H1 (cell line): ENCODE measurements at regions not wholly inside any gene's neighbourhood (a gene's known extent, or its start where the extent isn't known, plus 50 kb on each side); places are given as distances from the start of the nearest gene placed in this dataset.

Experiments used
- ATF3 ChIP-seq: IDR thresholded peaks from 2 replicates; pipeline ENCODE4 v1.6.1; 2011; ENCODE audit warnings: low read depth, mild to moderate bottlenecking, low read length; ENCODE audit not compliant: insufficient read depth
- CEBPB ChIP-seq: IDR thresholded peaks from 2 replicates; pipeline ENCODE4 v1.6.1; 2012; ENCODE audit warnings: low read depth, low read length
- CHD1 ChIP-seq: IDR thresholded peaks from 2 replicates; pipeline ENCODE4 v1.6.1; 2012; ENCODE audit warnings: low read depth, low read length, improper control_type of control experiment
- EZH2 ChIP-seq: fragments of 200-600 bp; sonication (generic); IDR thresholded peaks from 2 replicates; pipeline ENCODE4 v1.7.1; 2012; ENCODE audit warnings: low read depth, mild to moderate bottlenecking, moderate library complexity, low read length, inconsistent platforms; ENCODE audit not compliant: severe bottlenecking
- POLR2A ChIP-seq, 2 experiments: IDR thresholded peaks; 1 replicate in 1 of 2; 2 replicates in 1 of 2; pipeline ENCODE4 v1.6.1; 2011; ENCODE audit warnings: low read depth in 2 of 2, low read length in 2 of 2, mild to moderate bottlenecking in 2 of 2; ENCODE audit errors: control extremely low read depth in 1 of 2
- RNF2 ChIP-seq: fragments of 200-900, 300-1000 bp; sonication (generic); IDR thresholded peaks from 2 replicates; pipeline ENCODE4 v1.7.1; 2016; ENCODE audit warnings: borderline replicate concordance, low read depth, mild to moderate bottlenecking, antibody characterized with exemption, low read length; ENCODE audit not compliant: poor library complexity, severe bottlenecking; ENCODE audit errors: missing control alignments
- RXRA ChIP-seq: IDR thresholded peaks from 2 replicates; pipeline ENCODE4 v1.6.1; 2011; ENCODE audit warnings: low read depth, mild to moderate bottlenecking, low read length, moderate library complexity; ENCODE audit not compliant: insufficient read depth
- SIN3A ChIP-seq, 2 experiments: IDR thresholded peaks in 1 of 2; conservative IDR thresholded peaks in 1 of 2; 2 replicates each; pipeline ENCODE4 v1.6.1; 2011 to 2012; ENCODE audit warnings: low read length in 2 of 2, improper control_type of control experiment in 1 of 2, low read depth in 1 of 2, mild to moderate bottlenecking in 1 of 2
- TAF1 ChIP-seq: IDR thresholded peaks from 2 replicates; pipeline ENCODE4 v1.6.1; 2011; ENCODE audit warnings: mild to moderate bottlenecking, low read depth, low read length
- TF ChIP-seq, protein P1 (sequence below), 3 experiments: IDR thresholded peaks; 1 replicate in 2 of 3; 2 replicates in 1 of 3; pipeline versions ENCODE4 v1.5.1 to v1.6.1; 2011; ENCODE audit warnings: low read length in 3 of 3, mild to moderate bottlenecking in 3 of 3, inconsistent platforms in 2 of 3, low read depth in 1 of 3, moderate library complexity in 1 of 3; ENCODE audit not compliant: insufficient read depth in 1 of 3; ENCODE audit errors: control extremely low read depth in 1 of 3

GRCh38 chr7:116447436-116447835 is 52.1 kb upstream of the CAV2 start:
- no peak for TF ChIP-seq TAF1
- TF ChIP-seq, protein P1, sequence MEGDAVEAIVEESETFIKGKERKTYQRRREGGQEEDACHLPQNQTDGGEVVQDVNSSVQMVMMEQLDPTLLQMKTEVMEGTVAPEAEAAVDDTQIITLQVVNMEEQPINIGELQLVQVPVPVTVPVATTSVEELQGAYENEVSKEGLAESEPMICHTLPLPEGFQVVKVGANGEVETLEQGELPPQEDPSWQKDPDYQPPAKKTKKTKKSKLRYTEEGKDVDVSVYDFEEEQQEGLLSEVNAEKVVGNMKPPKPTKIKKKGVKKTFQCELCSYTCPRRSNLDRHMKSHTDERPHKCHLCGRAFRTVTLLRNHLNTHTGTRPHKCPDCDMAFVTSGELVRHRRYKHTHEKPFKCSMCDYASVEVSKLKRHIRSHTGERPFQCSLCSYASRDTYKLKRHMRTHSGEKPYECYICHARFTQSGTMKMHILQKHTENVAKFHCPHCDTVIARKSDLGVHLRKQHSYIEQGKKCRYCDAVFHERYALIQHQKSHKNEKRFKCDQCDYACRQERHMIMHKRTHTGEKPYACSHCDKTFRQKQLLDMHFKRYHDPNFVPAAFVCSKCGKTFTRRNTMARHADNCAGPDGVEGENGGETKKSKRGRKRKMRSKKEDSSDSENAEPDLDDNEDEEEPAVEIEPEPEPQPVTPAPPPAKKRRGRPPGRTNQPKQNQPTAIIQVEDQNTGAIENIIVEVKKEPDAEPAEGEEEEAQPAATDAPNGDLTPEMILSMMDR (IDR thresholded peaks at IDR 0.05; ENCODE audit: control extremely low read depth in 1 of 3, insufficient read depth in 1 of 3, low read depth in 1 of 3, low read length in 3 of 3), result no peak
- no peak for TF ChIP-seq EZH2
- no peak for TF ChIP-seq RNF2
- no peak for TF ChIP-seq SIN3A (conservative IDR thresholded peaks at IDR 0.05 in 1 of 2, IDR thresholded peaks at IDR 0.05 in 1 of 2; ENCODE audit: low read depth in 1 of 2, low read length in 2 of 2)
- TF ChIP-seq POLR2A (IDR thresholded peaks at IDR 0.05; ENCODE audit: control extremely low read depth in 1 of 2, low read depth in 2 of 2, low read length in 2 of 2), result no peak
- no peak for TF ChIP-seq RXRA
- TF ChIP-seq CEBPB, result no peak
- no peak for TF ChIP-seq CHD1
- TF ChIP-seq ATF3, result no peak
